GM21360 (cell line): ENCODE measurements at regions not wholly inside any gene's neighbourhood (a gene's known extent, or its start where the extent isn't known, plus 50 kb on each side); places are given as distances from the start of the nearest gene placed in this dataset.

Source experiments
- ATAC-seq: cut with Tn5 transposase; IDR thresholded peaks from one replicate; pipeline ENCODE4 v1.9.1; 2021; ENCODE audit warnings: mild to moderate bottlenecking, moderate library complexity; ENCODE audit not compliant: unreplicated experiment

DNA sequence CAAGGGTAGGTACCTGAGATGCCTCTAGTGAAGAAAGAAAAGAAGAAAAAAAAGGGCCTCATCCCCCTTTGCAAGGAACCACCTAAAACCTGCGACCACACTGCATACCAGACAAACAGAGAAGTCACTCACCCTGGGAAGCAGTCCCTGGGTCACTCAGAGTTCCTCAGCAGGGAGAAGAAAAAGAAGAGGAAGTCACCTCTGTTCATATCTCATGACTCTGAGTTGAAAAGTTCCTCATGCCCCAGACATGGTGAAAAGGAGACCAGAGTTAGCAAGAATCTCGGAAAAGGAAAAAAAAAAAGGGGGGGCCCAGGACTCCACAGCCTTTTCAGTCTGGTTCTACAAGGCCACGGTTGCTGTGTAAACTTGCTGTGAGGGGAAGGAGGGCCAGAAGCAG is 478.4 kb upstream of the NRXN1 start:
- no peak for ATAC-seq

DNA sequence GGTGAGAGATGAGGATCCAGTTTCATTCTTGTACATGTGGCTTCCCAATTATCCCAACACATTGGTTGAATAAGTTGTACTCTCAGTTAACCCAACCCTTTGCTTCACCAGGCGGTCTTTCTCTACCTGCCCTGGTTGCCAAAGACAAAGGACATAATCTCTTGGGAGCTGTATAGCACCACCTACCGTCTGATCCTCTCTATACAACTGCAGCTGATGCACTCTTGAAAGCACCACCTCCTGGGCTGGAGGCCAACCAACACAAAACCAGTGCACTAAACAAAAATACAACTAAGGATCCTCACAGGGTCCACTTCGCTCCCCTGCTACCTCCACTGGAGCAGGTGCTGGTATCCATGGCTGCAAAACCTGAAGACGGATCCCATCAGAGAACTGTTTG is 473.6 kb upstream of the NRXN1 start:
- no peak for ATAC-seq

- ATAC-seq, result no peak
These were observed 458.8 kb upstream of the NRXN1 start for GRCh38 chr2:51490576-51491234.

GRCh38 chr2:51484605-51485004 is 452.7 kb upstream of the NRXN1 start:
- no peak for ATAC-seq

DNA sequence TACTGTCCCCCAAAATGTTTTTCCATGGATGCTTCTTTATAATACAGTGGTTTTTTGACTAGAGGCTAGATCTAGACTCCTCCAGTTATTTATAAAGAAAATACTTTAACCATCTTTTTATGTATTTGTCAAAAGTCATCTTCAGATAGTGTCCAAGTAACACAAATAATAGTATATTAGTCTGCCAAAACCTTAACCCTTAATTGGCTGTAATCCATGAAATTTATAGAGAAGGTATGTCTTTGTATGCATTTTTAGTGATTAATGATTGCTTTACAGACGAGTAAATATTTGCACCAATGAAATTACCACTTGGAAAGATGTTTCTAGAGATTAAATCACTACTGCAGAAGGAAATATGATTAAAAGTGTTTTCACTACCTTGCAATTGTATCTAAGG is 451.8 kb upstream of the NRXN1 start:
- no peak for ATAC-seq

GRCh38 chr2:51472783-51473182 is 440.9 kb upstream of the NRXN1 start:
- no peak for ATAC-seq

- no peak for ATAC-seq
These were observed 440.4 kb upstream of the NRXN1 start for GRCh38 chr2:51472300-51472699.

GRCh38 chr2:51469102-51469501 is 437.2 kb upstream of the NRXN1 start:
- no peak for ATAC-seq

- ATAC-seq, result no peak
These were observed 433.4 kb upstream of the NRXN1 start for GRCh38 chr2:51465326-51465725.

DNA sequence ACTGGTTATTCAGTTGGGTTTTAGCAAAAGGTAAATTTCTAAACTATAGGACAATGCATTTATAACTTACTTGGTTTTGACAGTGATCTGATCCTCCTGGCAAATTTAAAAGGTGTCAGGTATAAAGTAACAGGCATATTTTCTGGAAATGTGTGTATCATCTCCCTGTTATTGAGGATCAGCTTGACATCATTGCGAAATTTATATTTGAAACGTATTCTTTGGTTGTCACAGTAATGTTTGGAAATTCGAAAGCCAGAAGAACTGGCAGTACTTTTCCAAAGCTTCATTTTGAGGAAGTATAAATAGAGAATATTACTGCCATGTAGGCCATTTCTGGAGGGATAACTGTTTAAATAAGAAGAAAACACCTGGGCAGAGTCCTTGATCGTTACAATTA is 422.2 kb upstream of the NRXN1 start:
- ATAC-seq, result no peak

- no peak for ATAC-seq
These were observed 417.0 kb upstream of the NRXN1 start for GRCh38 chr2:51448911-51449310.

- no peak for ATAC-seq
These were observed 409.9 kb upstream of the NRXN1 start for GRCh38 chr2:51441786-51442185.

DNA sequence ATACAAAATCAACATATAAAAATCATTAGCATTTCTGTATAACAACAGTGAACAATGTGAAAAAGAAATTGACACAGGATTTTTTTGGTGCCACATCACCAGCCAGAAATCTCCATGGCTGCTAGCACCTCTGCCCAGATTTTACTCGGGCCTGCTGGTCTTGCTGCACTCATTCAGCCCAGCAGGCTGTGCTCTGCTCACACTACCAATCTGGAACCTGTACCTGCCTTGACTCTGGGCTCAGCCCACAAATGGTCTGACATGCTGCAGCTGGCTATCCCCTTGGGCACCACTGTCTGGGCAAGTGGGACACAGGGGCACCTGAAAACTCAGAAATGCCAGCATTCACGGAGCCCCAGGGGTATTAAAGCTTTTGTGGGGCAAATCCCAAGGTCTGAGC is 392.5 kb upstream of the NRXN1 start:
- ATAC-seq, result no peak

GRCh38 chr2:51420511-51420910 is 388.6 kb upstream of the NRXN1 start:
- no peak for ATAC-seq

DNA sequence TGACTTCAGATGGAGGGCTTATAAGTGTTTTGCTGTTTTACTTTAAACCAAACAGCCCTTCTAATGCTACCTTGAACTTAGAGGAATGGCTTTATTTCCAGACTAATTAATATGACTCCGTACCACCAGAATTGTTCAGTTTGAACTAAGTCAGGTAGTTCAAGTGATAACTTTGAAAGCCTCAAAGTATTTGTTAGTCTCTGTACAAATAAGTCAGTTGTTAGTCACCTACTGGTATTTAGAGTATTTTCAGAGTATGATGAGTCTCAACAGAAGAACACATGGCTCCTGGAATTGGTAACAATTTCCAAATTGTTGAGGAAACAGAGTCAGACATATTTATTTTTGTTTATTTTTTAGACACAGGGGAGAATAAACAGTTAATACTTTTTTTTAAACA is 381.8 kb upstream of the NRXN1 start:
- ATAC-seq, result no peak

DNA sequence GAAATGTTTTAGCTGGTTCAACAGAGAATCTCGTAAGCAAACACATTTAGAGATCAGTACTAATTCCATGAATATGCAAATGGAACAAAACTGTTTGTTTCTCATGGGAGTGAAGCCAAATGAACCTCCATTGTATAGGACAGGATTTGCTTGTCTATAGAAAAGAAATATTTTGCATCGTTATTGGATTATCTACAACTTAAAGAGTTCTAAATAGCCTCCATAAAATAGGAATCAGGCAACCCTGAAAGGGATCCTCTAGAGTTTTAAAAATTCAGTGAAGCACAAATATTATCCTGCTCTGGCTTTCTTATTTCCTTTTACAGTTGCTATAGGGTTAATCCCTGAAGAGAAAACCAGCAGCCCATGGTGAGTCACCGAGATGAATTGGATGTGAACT is 378.4 kb upstream of the NRXN1 start:
- ATAC-seq, result no peak

- no peak for ATAC-seq
These were observed 378.0 kb upstream of the NRXN1 start for GRCh38 chr2:51409920-51410319.

DNA sequence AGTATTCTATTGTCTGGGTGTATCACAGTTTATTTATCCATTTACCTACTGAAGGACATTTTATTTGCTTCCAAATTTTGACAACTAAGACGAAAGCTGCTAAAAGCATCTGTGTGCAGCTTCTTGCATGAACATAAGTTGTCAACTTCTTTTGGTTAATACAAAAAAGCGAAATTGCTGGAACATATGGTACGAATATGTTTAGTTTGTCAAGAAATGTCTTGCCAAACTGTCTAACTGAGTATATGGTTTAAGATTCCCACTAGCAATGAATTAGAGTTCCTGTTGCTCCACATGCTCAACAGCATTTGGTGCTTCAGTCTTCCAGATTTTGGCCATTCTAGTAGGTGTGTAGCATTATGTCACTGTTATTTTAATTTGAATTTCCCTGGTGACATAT is 372.3 kb upstream of the NRXN1 start:
- no peak for ATAC-seq

GRCh38 chr2:51401546-51401945 is 369.6 kb upstream of the NRXN1 start:
- ATAC-seq, result no peak

GRCh38 chr2:51387235-51387634 is 355.3 kb upstream of the NRXN1 start:
- ATAC-seq, result no peak

DNA sequence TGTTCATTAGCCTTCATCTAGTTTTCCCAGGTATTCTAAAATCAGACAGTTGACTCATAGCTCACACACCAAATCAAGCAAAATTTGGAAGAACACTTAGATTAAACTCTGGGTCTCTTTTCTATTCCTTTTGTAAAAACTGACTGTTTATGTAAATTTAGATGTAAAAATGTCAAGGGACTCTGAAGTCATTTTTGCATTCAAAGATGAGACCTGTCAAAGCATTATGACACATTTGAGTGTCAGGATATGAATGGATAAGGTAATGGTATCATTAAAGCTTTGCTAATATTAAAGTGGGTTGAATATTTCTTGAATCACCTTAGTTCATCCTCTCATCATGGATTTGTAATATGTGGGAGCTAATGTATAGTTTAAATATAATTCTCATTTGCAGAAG is 348.1 kb upstream of the NRXN1 start:
- ATAC-seq, result no peak

GRCh38 chr2:51368250-51368649 is 336.3 kb upstream of the NRXN1 start:
- no peak for ATAC-seq

- ATAC-seq, result no peak
These were observed 318.2 kb upstream of the NRXN1 start for GRCh38 chr2:51350100-51350499.
